ENCODE measurements at regions not wholly inside any gene's neighbourhood (a gene's known extent, or its start where the extent isn't known, plus 50 kb on each side); places are given as distances from the start of the nearest gene placed in this dataset.

GRCh38 chr14:101017209-101017608 lies 113.7 kb upstream of the RTL1 start:
- FAIRE-seq = no peak
- no peak for DNase-seq (ENCODE audit: insufficient read length, low spot score)
- TF ChIP-seq CTCF (IDR thresholded peaks at IDR 0.05; ENCODE audit: insufficient read depth, missing control alignments) = no peak

DNA sequence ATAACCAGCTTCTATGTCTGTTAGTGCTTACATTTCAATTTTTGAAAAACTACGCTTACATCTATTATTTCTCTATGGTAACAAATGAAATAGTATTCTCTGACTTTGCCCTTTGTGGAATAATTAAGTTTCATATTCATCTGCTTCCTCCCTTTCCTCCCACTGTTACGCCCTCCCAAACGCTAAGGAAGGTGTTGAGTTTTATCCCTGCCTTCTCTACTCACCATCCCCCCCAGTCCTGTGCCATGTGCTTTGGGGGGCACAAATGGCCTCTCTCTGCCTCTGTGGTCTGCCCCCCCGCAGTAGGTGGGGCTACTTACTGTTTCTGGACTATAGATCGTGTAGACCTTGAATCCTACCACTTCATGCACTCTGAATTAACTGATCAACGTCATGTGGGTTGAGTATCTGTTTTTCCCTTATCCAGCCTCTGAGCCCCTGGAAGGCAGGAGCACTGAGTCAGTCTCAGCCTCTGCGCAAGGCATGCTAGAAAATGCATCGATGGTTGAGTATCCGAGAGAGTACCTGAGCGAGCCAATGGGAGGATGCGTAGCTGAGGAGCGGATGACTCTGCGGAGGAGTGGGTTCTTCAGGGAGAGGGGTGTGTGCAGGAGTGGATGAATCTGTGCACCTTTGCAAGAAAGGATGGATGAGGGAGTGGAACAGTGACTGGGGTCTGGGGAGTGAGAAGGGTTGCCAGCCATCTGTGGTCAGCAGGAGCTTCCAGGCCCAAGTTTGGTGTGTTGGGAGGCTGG lies 114.5 kb upstream of the RTL1 start:
- no peak for DNase-seq (ENCODE audit: insufficient read length, low spot score)
- no peak for FAIRE-seq
- TF ChIP-seq CTCF (IDR thresholded peaks at IDR 0.05; ENCODE audit: insufficient read depth, missing control alignments) = no peak

- no peak for DNase-seq (ENCODE audit: insufficient read length, low spot score)
- TF ChIP-seq CTCF (IDR thresholded peaks at IDR 0.05; ENCODE audit: insufficient read depth, missing control alignments) = no peak
- FAIRE-seq = no peak
These were observed 115.2 kb upstream of the RTL1 start for GRCh38 chr14:101018561-101019290.

DNA sequence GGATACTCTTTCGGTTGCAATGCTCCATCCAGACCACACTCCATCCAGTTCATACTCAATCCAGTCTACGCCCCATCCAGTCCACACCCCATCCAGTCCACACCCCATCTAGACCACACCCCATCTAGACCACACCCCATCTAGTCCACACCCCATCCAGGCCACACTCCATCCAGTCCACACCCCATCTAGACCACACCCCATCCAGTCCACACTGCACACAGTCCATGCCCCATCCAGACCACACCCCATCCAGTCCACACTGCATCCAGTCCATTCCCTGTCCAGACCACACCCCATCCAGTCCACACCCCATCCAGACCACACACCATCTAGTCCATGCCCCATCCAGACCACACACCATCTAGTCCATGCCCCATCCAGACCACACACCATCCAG lies 116.0 kb upstream of the RTL1 start:
- FAIRE-seq (no peak), DNase-seq (ENCODE audit: insufficient read length, low spot score) (no peak)
- TF ChIP-seq CTCF (IDR thresholded peaks at IDR 0.05; ENCODE audit: insufficient read depth, missing control alignments) = no peak

DNA sequence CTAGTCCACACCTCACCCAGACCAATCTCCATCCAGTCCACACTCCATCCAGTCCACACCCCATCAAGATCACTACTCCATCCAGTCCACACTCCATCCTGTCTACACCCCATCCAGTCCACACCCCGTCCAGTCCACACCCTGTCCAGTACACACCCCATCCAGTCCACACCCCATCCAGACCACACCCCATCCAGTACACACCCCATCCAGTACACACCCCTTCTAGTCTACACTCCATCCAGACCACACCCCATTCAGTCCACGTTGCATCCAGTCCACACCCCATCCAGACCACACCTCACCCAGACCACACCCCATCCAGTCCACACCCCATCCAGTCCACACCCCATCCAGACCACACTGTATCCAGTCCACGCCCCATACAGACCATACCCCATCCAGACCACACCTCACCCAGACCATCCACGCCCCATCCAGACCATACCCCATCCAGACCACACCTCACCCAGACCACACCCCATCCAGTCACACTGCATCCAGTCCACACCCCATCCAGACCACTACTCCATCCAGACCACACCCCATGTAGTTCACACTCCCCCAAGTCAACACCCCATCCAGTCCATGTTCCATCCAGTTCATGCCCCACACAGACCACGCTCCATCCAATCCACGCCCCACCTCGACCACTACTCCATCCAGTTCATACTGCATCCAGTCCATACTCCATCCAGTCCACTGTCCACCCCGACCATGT lies 116.6 kb upstream of the RTL1 start:
- FAIRE-seq = no peak

DNA sequence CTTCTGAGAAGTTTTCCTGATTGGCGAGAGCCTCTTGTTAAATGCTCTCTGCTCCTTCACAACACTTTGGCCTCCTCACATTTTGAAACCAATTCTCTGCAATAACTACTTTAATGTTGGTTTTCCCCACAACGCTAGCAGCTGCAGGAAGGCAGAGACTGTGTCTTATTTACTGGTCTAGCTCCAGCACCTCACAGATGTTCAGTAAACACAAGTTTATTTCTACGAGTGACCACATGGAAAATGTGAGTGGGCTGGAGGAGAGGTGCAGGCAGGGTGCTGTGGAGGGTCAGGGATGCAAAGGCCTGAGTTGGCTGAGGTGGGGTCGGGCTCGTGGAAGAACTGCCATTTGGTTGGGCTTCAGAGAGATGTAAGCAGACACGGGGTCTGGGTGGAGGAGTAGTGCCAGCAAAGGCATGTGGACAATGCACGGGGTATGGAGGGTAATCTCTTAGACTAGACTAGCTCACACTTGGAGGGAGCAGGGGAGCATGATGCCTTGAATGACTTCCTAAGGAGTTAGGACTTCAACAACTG lies 117.4 kb upstream of the RTL1 start:
- DNase-seq (ENCODE audit: insufficient read length, low spot score) (no peak), FAIRE-seq (no peak)
- TF ChIP-seq CTCF (IDR thresholded peaks at IDR 0.05; ENCODE audit: insufficient read depth, missing control alignments) = no peak

More for the DNA sequence above, 116.6 kb upstream of the RTL1 start:
- no peak for DNase-seq (ENCODE audit: insufficient read length, low spot score)
- no peak for TF ChIP-seq CTCF (IDR thresholded peaks at IDR 0.05; ENCODE audit: insufficient read depth, missing control alignments)
